Astrocyte (in vitro differentiated cells and primary cell): ENCODE measurements at regions not wholly inside any gene's neighbourhood (a gene's known extent, or its start where the extent isn't known, plus 50 kb on each side); places are given as distances from the start of the nearest gene placed in this dataset.
A peak's percentile ranks its signal among the peaks of the same experiment; 100 is the strongest.

ENCODE experiments used
- DNase-seq: peaks from one replicate; pipeline ENCODE4 v3.0.0-alpha.2; 2010; ENCODE audit warnings: low read depth
- FAIRE-seq: peaks from 2 replicates; lab custom pipeline; 2011; peaks lifted over from hg19 to GRCh38; lab: Jason Lieb, UNC
- H2AFZ ChIP-seq: 2 replicates; pipeline ENCODE4 v1.6.0; 2012; ENCODE audit warnings: low read depth, low read length, inconsistent platforms
- H3K27ac ChIP-seq: 2 replicates; pipeline ENCODE4 v1.5.1; 2011; ENCODE audit warnings: low read depth, low read length, inconsistent platforms
- H3K27me3 ChIP-seq: 2 replicates; pipeline ENCODE4 v1.6.0; 2011; ENCODE audit warnings: low read length, inconsistent platforms; ENCODE audit not compliant: insufficient read depth
- H3K36me3 ChIP-seq: 2 replicates; pipeline ENCODE4 v1.5.1; 2011; ENCODE audit warnings: low read length, inconsistent platforms; ENCODE audit not compliant: insufficient read depth
- H3K4me1 ChIP-seq: 2 replicates; pipeline ENCODE4 v1.5.1; 2011; ENCODE audit warnings: low read length, inconsistent platforms; ENCODE audit not compliant: insufficient read depth
- H3K4me2 ChIP-seq: 2 replicates; pipeline ENCODE4 v1.6.0; 2012; ENCODE audit warnings: low read length, inconsistent platforms
- H3K4me3 ChIP-seq: 2 replicates; pipeline ENCODE4 v1.5.1; 2011; ENCODE audit warnings: low read depth, mild to moderate bottlenecking, low read length, inconsistent platforms; ENCODE audit not compliant: insufficient read depth
- H3K79me2 ChIP-seq: 2 replicates; pipeline ENCODE4 v1.6.0; 2012; ENCODE audit warnings: mild to moderate bottlenecking, low read length, inconsistent platforms; ENCODE audit not compliant: insufficient read depth
- H3K9ac ChIP-seq: 2 replicates; pipeline ENCODE4 v1.6.0; 2012; ENCODE audit warnings: mild to moderate bottlenecking, low read length, inconsistent platforms
- H3K9me3 ChIP-seq: 2 replicates; pipeline ENCODE4 v1.5.1; 2012; ENCODE audit warnings: low read depth, mild to moderate bottlenecking, low read length, inconsistent platforms; ENCODE audit not compliant: insufficient read depth
- H4K20me1 ChIP-seq: 2 replicates; pipeline ENCODE4 v1.6.0; 2012; ENCODE audit warnings: low read length, inconsistent platforms; ENCODE audit not compliant: insufficient read depth
- H3K27ac Mint-ChIP-seq: one replicate; pipeline ENCODE4 v1.8.0; 2021; ENCODE audit warnings: mild to moderate bottlenecking, mixed read lengths; ENCODE audit not compliant: unreplicated experiment
- H3K27me3 Mint-ChIP-seq: one replicate; pipeline ENCODE4 v1.8.0; 2021; ENCODE audit warnings: low read depth, mixed read lengths; ENCODE audit not compliant: unreplicated experiment
- H3K36me3 Mint-ChIP-seq: one replicate; pipeline ENCODE4 v1.8.0; 2021; ENCODE audit warnings: low read depth, mixed read lengths; ENCODE audit not compliant: unreplicated experiment
- H3K4me1 Mint-ChIP-seq: one replicate; pipeline ENCODE4 v1.8.0; 2021; ENCODE audit warnings: low read depth, mixed read lengths; ENCODE audit not compliant: unreplicated experiment
- H3K4me3 Mint-ChIP-seq: one replicate; pipeline ENCODE4 v1.8.0; 2021; ENCODE audit warnings: mild to moderate bottlenecking, moderate library complexity, mixed read lengths; ENCODE audit not compliant: unreplicated experiment
- H3K9me3 Mint-ChIP-seq: one replicate; pipeline ENCODE4 v1.8.0; 2021; ENCODE audit warnings: mild to moderate bottlenecking, mixed read lengths; ENCODE audit not compliant: unreplicated experiment
- EZH2 ChIP-seq: IDR thresholded peaks from 2 replicates; pipeline ENCODE4 v1.6.1; 2012; ENCODE audit warnings: mild to moderate bottlenecking, low read length, inconsistent platforms; ENCODE audit not compliant: insufficient read depth
- TF ChIP-seq, protein P1 (sequence below): IDR thresholded peaks from 2 replicates; pipeline ENCODE4 v1.5.1; 2011; ENCODE audit warnings: low read depth, mild to moderate bottlenecking, inconsistent platforms, low read length, moderate library complexity; ENCODE audit not compliant: insufficient read depth

DNA sequence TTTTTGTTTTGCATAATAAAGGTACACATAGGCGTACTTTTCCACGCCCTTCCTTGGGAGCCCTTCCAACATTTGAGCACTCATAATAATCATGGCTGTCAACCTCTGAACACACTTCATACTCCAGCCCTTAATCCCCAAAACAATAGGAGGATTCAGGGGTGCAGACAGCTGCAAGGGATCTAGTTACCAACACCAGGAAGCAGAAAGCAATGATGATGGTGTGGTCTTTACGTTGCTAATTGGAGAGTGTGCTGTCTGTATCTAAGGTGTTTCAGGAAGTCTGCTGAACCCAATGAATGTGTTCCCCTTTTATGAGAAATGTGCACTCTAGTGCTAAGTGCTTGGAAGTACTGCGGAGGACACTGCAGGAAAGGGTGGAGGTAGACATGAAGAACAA lies 60.3 kb upstream of the PDZRN3 start:
- Histone ChIP-seq H2AFZ (no peak overlapping the region), H3K4me1 (peaks cover 5% of the 10 kb centered on the region), H3K27me3 (no peaks in the 10 kb centered on the region), H3K36me3 (no peaks in the 10 kb centered on the region), H3K4me3 (no peak overlapping the region), H3K27ac (no peak overlapping the region), H3K9ac (no peak overlapping the region), H3K4me2 (no peak overlapping the region), H3K79me2 (no peaks in the 10 kb centered on the region), H4K20me1 (no peaks in the 10 kb centered on the region), H3K9me3 (no peaks in the 10 kb centered on the region)
- Mint-ChIP-seq H3K4me3 (no peak overlapping the region), H3K36me3 (no peaks in the 10 kb centered on the region), H3K27me3 (peaks cover 2% of the 10 kb centered on the region), H3K9me3 (no peaks in the 10 kb centered on the region), H3K4me1 (no peaks in the 10 kb centered on the region), H3K27ac (no peak overlapping the region)
- TF ChIP-seq EZH2, result no peak
- TF ChIP-seq, protein P1, sequence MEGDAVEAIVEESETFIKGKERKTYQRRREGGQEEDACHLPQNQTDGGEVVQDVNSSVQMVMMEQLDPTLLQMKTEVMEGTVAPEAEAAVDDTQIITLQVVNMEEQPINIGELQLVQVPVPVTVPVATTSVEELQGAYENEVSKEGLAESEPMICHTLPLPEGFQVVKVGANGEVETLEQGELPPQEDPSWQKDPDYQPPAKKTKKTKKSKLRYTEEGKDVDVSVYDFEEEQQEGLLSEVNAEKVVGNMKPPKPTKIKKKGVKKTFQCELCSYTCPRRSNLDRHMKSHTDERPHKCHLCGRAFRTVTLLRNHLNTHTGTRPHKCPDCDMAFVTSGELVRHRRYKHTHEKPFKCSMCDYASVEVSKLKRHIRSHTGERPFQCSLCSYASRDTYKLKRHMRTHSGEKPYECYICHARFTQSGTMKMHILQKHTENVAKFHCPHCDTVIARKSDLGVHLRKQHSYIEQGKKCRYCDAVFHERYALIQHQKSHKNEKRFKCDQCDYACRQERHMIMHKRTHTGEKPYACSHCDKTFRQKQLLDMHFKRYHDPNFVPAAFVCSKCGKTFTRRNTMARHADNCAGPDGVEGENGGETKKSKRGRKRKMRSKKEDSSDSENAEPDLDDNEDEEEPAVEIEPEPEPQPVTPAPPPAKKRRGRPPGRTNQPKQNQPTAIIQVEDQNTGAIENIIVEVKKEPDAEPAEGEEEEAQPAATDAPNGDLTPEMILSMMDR, result no peak
- no peak for DNase-seq
- FAIRE-seq, result no peak

DNA sequence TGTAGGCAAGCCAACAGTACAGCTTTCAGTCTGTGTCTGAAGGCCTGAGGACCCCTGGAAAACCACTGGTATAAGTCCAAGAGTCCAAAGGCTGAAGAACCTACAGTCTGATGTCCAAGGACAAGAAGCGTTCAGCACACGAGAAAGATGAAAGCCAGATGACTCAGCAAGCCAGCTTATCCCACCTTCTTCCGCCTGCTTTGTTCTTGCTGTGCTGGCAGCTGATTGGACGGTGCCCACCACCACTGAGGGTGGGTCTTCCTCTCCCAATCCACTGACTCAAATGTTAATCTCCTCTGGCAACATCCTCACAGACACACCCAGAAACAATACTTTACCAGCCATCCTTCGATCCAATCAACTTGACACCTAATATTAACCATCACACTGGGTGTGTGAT lies 59.0 kb upstream of the PDZRN3 start:
- H3K27ac Mint-ChIP-seq, result no peak overlapping the region
- no peaks in the 10 kb centered on the region for H3K9me3 ChIP-seq
- FAIRE-seq, result no peak
- no peaks in the 10 kb centered on the region for H3K36me3 ChIP-seq
- DNase-seq, result no peak
- H3K4me2 ChIP-seq, result no peak overlapping the region
- H3K4me3 ChIP-seq, result no peak overlapping the region
- peaks cover 5% of the 10 kb centered on the region for H3K4me1 ChIP-seq
- H2AFZ ChIP-seq, result no peak overlapping the region
- no peak overlapping the region for H3K27ac ChIP-seq
- no peaks in the 10 kb centered on the region for H3K9me3 Mint-ChIP-seq
- H3K4me1 Mint-ChIP-seq, result no peaks in the 10 kb centered on the region
- no peaks in the 10 kb centered on the region for H3K36me3 Mint-ChIP-seq
- TF ChIP-seq EZH2, result no peak
- TF ChIP-seq, protein P1, result no peak
- H3K27me3 ChIP-seq, result no peaks in the 10 kb centered on the region
- no peak overlapping the region for H3K4me3 Mint-ChIP-seq
- no peak overlapping the region for H3K9ac ChIP-seq
- no peaks in the 10 kb centered on the region for H4K20me1 ChIP-seq
- H3K79me2 ChIP-seq, result no peaks in the 10 kb centered on the region
- peaks cover 2% of the 10 kb centered on the region for H3K27me3 Mint-ChIP-seq

DNA sequence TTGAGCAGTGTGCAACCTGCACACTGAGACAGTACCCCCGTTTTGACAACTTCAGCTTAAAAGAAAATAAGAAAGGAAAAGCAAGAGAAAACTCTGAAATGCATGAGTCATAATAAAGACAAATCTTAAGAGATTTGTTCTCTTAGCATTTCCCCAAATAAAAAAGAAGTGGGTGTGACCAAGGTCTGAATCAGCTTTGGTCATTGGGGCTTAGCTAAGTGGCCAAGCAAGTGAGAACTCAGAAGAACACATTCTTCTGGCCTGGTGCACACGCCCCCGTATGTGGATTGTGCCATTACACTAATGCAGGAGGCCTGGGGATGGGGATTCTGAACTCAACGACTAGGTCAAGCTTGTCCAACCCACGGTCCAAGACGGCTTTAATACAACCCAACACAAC lies 56.9 kb upstream of the PDZRN3 start:
- H2AFZ ChIP-seq, result no peak overlapping the region
- Mint-ChIP-seq H3K4me3 (no peak overlapping the region), H3K27ac (no peak overlapping the region), H3K27me3 (peaks cover 2% of the 10 kb centered on the region), H3K36me3 (no peaks in the 10 kb centered on the region), H3K9me3 (no peaks in the 10 kb centered on the region), H3K4me1 (no peaks in the 10 kb centered on the region)
- H3K9me3 ChIP-seq, result no peaks in the 10 kb centered on the region
- FAIRE-seq, result peak; percentile 60
- no peak overlapping the region for H3K4me2 ChIP-seq
- H3K79me2 ChIP-seq, result no peaks in the 10 kb centered on the region
- no peaks in the 10 kb centered on the region for H3K36me3 ChIP-seq
- H4K20me1 ChIP-seq, result no peaks in the 10 kb centered on the region
- TF ChIP-seq, protein P1, result no peak
- no peak for TF ChIP-seq EZH2
- H3K4me1 ChIP-seq, result peaks cover 5% of the 10 kb centered on the region
- no peak overlapping the region for H3K4me3 ChIP-seq
- peak; percentile 76 for DNase-seq
- no peaks in the 10 kb centered on the region for H3K27me3 ChIP-seq
- no peak overlapping the region for H3K27ac ChIP-seq
- H3K9ac ChIP-seq, result no peak overlapping the region
